ENCODE measurements at regions not wholly inside any gene's neighbourhood (a gene's known extent, or its start where the extent isn't known, plus 50 kb on each side); places are given as distances from the start of the nearest gene placed in this dataset.
"Not testable (repeated sequence)": the region's sequence is repeated elsewhere in the genome, so short reads cannot be mapped to it uniquely, and the experiment has no call there.

GRCh38 chr2:17257189-17257909 is 260.9 kb downstream of the RAD51AP2 start:
- peak; percentile 20 for DNase-seq (ENCODE audit: low spot score)
- FAIRE-seq = no peak

- DNase-seq (ENCODE audit: low spot score) (no peak), FAIRE-seq (no peak)
Measured at GRCh38 chr2:17255071-17255470, 263.2 kb downstream of the RAD51AP2 start.

GRCh38 chr2:17254421-17254820 is 263.8 kb downstream of the RAD51AP2 start:
- FAIRE-seq (no peak), DNase-seq (ENCODE audit: low spot score) (no peak)

- no peak for DNase-seq (ENCODE audit: low spot score)
- FAIRE-seq = no peak
Measured at GRCh38 chr2:17252258-17252657, 266.0 kb downstream of the RAD51AP2 start.

GRCh38 chr2:17251171-17251570 is 267.1 kb downstream of the RAD51AP2 start:
- FAIRE-seq = no peak
- no peak for DNase-seq (ENCODE audit: low spot score)

- peak; percentile 78 for FAIRE-seq
- no peak for DNase-seq (ENCODE audit: low spot score)
Measured at GRCh38 chr2:17249249-17249648, 269.0 kb downstream of the RAD51AP2 start.

- FAIRE-seq = no peak
- no peak for DNase-seq (ENCODE audit: low spot score)
Measured at GRCh38 chr2:17245906-17246305, 272.3 kb downstream of the RAD51AP2 start.

- no peak for DNase-seq (ENCODE audit: low spot score)
- FAIRE-seq = no peak
Measured at GRCh38 chr2:17242813-17243485, 275.3 kb downstream of the RAD51AP2 start.

- DNase-seq (ENCODE audit: low spot score) (no peak), FAIRE-seq (no peak)
Measured at GRCh38 chr2:17239550-17239949, 278.7 kb downstream of the RAD51AP2 start.

GRCh38 chr2:17235167-17235566 is 283.1 kb downstream of the RAD51AP2 start:
- DNase-seq (ENCODE audit: low spot score) (no peak), FAIRE-seq (no peak)

GRCh38 chr2:17232776-17233556 is 285.3 kb downstream of the RAD51AP2 start:
- no peak for DNase-seq (ENCODE audit: low spot score)
- no peak for FAIRE-seq

- FAIRE-seq (no peak), DNase-seq (ENCODE audit: low spot score) (no peak)
Measured at GRCh38 chr2:17231394-17231965, 286.8 kb downstream of the RAD51AP2 start.

- no peak for FAIRE-seq
Measured at GRCh38 chr2:17229414-17229813, 288.8 kb downstream of the RAD51AP2 start.

GRCh38 chr2:17228461-17228860 is 289.8 kb downstream of the RAD51AP2 start:
- FAIRE-seq = no peak
- no peak for DNase-seq (ENCODE audit: low spot score)

More at GRCh38 chr2:17229414-17229813, 288.8 kb downstream of the RAD51AP2 start:
- no peak for DNase-seq (ENCODE audit: low spot score)

GRCh38 chr2:17227856-17228255 is 290.4 kb downstream of the RAD51AP2 start:
- no peak for DNase-seq (ENCODE audit: low spot score)
- FAIRE-seq = no peak

- DNase-seq (ENCODE audit: low spot score) = no peak
- no peak for FAIRE-seq
Measured at GRCh38 chr2:17226941-17227490, 291.2 kb downstream of the RAD51AP2 start.

GRCh38 chr2:17223211-17223610 is 295.0 kb downstream of the RAD51AP2 start:
- FAIRE-seq = no peak
- no peak for DNase-seq (ENCODE audit: low spot score)

GRCh38 chr2:17208511-17208910 is 309.7 kb downstream of the RAD51AP2 start:
- DNase-seq (ENCODE audit: low spot score) = no peak
- no peak for FAIRE-seq

- FAIRE-seq (no peak), DNase-seq (ENCODE audit: low spot score) (no peak)
Measured at GRCh38 chr2:17206771-17207170, 311.5 kb downstream of the RAD51AP2 start.

- not testable (repeated sequence) for DNase-seq (ENCODE audit: low spot score); FAIRE-seq
Measured at GRCh38 chr2:17204214-17204613, 314.0 kb downstream of the RAD51AP2 start.

GRCh38 chr2:17202628-17203027 is 315.6 kb downstream of the RAD51AP2 start:
- FAIRE-seq; DNase-seq (ENCODE audit: low spot score): not testable (repeated sequence)
